Neural crest cell (in vitro differentiated cells): ENCODE measurements at regions not wholly inside any gene's neighbourhood (a gene's known extent, or its start where the extent isn't known, plus 50 kb on each side); places are given as distances from the start of the nearest gene placed in this dataset.

Experiments
- DNase-seq: peaks from one replicate; pipeline ENCODE4 v3.0.0; 2021; ENCODE audit warnings: low read depth, mixed read lengths, low spot score
- H3K27ac Mint-ChIP-seq: one replicate; pipeline ENCODE4 v1.8.0; 2021; ENCODE audit warnings: mild to moderate bottlenecking, mixed read lengths; ENCODE audit not compliant: unreplicated experiment
- H3K27me3 Mint-ChIP-seq: 2 replicates; pipeline ENCODE4 v1.8.0; 2021; ENCODE audit warnings: low read depth, mild to moderate bottlenecking, mixed read lengths
- H3K36me3 Mint-ChIP-seq: 2 replicates; pipeline ENCODE4 v1.8.0; 2021; ENCODE audit warnings: low read depth, mild to moderate bottlenecking, mixed read lengths
- H3K4me1 Mint-ChIP-seq: 2 replicates; pipeline ENCODE4 v1.8.0; 2021; ENCODE audit warnings: mixed read lengths
- H3K4me3 Mint-ChIP-seq: one replicate; pipeline ENCODE4 v1.8.0; 2021; ENCODE audit warnings: mild to moderate bottlenecking, mixed read lengths
- H3K9me3 Mint-ChIP-seq: 2 replicates; pipeline ENCODE4 v1.8.0; 2021; ENCODE audit warnings: mixed read lengths
- TF ChIP-seq, protein P1 (sequence below): fragments of 200-600 bp; sonication (generic); conservative IDR thresholded peaks from 2 replicates; pipeline ENCODE4 v1.5.0; 2021; ENCODE audit warnings: antibody characterized with exemption, mild to moderate bottlenecking

DNA sequence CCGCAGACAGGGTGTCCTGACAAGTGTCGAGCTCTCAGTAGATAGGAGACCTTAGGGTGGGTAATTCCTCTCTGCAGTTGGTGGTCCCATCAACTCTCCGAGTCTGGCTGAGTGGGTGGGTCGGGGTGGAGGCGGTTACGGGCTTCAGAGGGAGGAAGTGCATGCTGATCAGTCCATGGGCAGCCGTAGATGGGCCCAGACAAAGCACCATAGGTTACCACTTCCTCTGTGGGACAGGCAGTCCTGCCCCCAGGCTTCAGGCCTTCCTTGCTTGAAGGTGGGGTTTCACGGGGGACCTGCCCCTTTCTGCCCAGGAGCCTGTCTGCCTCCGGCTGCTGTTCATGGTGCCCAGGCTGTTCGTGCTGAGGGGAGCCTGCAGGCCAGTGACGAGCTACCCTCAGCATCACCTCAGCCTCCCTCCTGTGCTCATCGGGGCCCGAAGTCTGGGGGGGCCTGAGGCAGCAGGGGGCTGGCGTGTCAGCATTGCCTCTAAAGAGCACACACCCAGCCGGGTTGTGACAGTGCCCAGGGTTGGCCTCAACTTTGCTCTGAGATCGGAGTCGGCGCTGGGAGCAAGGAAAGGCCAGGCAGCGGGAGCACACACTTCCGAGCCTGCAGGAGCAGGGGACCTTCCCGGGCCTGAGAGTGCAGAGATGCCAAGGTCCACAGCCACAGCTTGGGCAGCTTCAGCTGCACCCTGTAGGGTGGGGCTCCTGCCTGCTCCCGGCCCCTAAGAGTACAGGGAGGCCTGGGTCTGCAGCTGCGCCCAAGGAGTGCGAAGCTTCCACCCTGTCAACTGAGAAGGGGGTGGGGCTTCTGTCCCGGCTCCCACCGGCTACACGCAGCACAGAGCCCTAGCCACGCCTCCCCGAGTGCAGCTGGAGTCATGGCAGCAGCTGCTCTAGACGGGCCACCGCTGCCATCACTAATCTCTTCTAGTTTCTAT is 225.4 kb upstream of the NRIP1 start:
- Mint-ChIP-seq H3K4me3 (no peak overlapping the region), H3K9me3 (peaks cover 3% of the 10 kb centered on the region), H3K36me3 (peaks cover 3% of the 10 kb centered on the region), H3K27me3 (no peaks in the 10 kb centered on the region), H3K27ac (no peak overlapping the region), H3K4me1 (peaks cover 27% of the 10 kb centered on the region)
- peak; percentile 46 for DNase-seq
- TF ChIP-seq, protein P1, sequence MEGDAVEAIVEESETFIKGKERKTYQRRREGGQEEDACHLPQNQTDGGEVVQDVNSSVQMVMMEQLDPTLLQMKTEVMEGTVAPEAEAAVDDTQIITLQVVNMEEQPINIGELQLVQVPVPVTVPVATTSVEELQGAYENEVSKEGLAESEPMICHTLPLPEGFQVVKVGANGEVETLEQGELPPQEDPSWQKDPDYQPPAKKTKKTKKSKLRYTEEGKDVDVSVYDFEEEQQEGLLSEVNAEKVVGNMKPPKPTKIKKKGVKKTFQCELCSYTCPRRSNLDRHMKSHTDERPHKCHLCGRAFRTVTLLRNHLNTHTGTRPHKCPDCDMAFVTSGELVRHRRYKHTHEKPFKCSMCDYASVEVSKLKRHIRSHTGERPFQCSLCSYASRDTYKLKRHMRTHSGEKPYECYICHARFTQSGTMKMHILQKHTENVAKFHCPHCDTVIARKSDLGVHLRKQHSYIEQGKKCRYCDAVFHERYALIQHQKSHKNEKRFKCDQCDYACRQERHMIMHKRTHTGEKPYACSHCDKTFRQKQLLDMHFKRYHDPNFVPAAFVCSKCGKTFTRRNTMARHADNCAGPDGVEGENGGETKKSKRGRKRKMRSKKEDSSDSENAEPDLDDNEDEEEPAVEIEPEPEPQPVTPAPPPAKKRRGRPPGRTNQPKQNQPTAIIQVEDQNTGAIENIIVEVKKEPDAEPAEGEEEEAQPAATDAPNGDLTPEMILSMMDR: no peak

DNA sequence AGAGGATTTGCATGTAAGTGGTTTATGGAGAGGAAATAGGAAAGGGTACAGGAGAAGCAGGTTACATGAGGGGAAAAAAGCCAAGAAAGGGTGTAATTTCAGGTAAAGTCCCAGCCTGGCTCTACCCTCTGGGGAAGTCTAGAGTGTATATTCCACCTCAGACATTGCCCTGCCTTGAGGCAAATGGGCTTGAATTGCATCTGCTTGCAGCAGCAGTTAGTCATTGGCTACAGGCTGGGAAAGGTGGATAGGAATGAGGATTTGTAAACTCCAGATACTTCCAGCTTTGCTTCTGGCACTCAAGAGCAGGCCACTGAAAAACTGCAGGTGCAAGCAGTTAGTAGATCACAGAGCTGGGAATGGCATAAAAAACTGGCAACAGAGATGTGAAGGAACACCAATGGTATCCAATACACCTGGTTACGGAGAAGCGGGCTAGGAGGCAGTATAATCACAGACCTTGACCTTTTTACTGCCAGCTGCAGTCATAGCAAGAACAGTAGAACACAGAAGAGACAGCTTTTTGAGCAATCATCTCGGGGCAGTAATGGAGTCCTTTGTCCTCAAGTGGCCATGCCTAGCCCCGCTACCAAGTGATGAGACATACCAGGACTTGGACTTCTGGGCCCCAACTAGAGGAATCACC is 226.9 kb upstream of the NRIP1 start:
- DNase-seq: no peak
- H3K27ac Mint-ChIP-seq: no peak overlapping the region
- peaks cover 3% of the 10 kb centered on the region for H3K36me3 Mint-ChIP-seq
- TF ChIP-seq, protein P1: no peak
- H3K4me3 Mint-ChIP-seq: no peak overlapping the region
- H3K9me3 Mint-ChIP-seq: no peaks in the 10 kb centered on the region
- no peaks in the 10 kb centered on the region for H3K27me3 Mint-ChIP-seq
- peaks cover 27% of the 10 kb centered on the region for H3K4me1 Mint-ChIP-seq

DNA sequence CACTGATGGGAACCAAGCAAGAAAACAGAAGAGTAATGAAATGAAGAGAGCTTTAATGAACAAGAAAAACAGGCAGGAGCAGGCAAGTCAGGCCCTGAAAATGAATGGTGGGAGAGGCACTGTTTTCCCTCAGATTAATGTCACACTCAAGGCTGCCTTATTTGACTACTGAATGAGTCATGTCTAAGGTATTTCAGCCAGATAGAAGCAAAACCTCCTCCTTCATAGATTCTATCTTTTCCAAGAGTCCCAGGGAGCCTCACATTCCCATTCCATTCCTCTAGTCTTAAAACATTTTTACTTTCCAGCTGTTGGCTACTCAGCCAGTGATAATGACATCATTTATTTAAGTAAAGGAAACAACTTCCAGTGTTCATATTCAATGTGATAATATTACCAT is 228.4 kb upstream of the NRIP1 start:
- no peak for DNase-seq
- no peaks in the 10 kb centered on the region for H3K9me3 Mint-ChIP-seq
- TF ChIP-seq, protein P1: no peak
- H3K27ac Mint-ChIP-seq: peak overlapping the region; percentile 37
- no peaks in the 10 kb centered on the region for H3K36me3 Mint-ChIP-seq
- no peaks in the 10 kb centered on the region for H3K27me3 Mint-ChIP-seq
- peaks cover 36% of the 10 kb centered on the region for H3K4me1 Mint-ChIP-seq
- no peak overlapping the region for H3K4me3 Mint-ChIP-seq

DNA sequence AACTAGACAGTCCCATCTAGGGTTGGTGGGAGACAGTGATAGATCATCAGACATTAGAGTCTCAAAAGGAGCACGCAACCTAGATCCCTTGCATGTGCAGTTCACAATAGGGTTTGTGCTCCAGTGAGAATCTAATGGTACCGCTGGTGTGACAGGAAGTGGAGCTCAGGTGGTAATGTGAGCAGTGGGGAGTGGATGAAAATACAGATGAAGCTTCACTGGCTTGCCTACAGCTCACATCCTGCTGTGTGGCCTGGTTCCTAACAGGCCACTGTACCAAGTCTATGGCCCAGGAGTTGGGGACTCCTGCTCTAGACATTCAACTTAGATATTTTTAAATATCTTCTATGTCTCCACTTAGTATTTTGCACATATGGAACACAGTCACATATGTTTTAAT is 231.1 kb upstream of the NRIP1 start:
- no peak for DNase-seq
- H3K4me1 Mint-ChIP-seq: peaks cover 33% of the 10 kb centered on the region
- no peak overlapping the region for H3K27ac Mint-ChIP-seq
- H3K36me3 Mint-ChIP-seq: peaks cover 3% of the 10 kb centered on the region
- H3K27me3 Mint-ChIP-seq: no peaks in the 10 kb centered on the region
- no peak overlapping the region for H3K4me3 Mint-ChIP-seq
- TF ChIP-seq, protein P1: no peak
- no peaks in the 10 kb centered on the region for H3K9me3 Mint-ChIP-seq

DNA sequence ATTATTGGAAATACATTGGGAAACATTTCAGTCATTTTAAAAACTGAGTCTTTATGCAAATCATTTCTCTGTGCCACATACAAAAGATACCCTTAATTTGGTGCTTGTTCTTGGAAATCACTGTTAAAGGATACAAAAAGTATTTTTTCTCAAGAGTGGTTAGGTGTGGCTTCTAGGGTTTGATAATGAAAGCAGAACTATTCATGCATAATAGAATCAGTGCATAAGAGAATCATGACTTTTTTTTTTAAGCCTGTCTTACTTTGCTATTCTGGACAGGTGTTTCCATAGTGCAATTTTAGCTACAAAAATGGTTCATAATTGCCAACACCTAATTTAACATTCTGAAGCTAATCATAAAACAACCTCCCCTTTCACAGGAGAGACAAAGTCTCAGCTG is 233.0 kb upstream of the NRIP1 start:
- H3K4me3 Mint-ChIP-seq: no peak overlapping the region
- peaks cover 32% of the 10 kb centered on the region for H3K4me1 Mint-ChIP-seq
- H3K27me3 Mint-ChIP-seq: no peaks in the 10 kb centered on the region
- TF ChIP-seq, protein P1: no peak
- H3K27ac Mint-ChIP-seq: no peak overlapping the region
- H3K36me3 Mint-ChIP-seq: peaks cover 18% of the 10 kb centered on the region
- peaks cover 12% of the 10 kb centered on the region for H3K9me3 Mint-ChIP-seq
- DNase-seq: no peak
